Endothelial cell (in vitro differentiated cells): ENCODE measurements at regions not wholly inside any gene's neighbourhood (a gene's known extent, or its start where the extent isn't known, plus 50 kb on each side); places are given as distances from the start of the nearest gene placed in this dataset.

Experiments used
- DNase-seq: peaks from one replicate; pipeline ENCODE4 v3.0.0; 2021; ENCODE audit warnings: low spot score
- H3K27ac Mint-ChIP-seq: one replicate; pipeline ENCODE4 v1.8.0; 2021; ENCODE audit warnings: mixed read lengths, inconsistent platforms; ENCODE audit not compliant: unreplicated experiment
- H3K27me3 Mint-ChIP-seq: one replicate; pipeline ENCODE4 v1.8.0; 2021; ENCODE audit warnings: mild to moderate bottlenecking, moderate library complexity, mixed read lengths, inconsistent platforms; ENCODE audit not compliant: unreplicated experiment
- H3K36me3 Mint-ChIP-seq: one replicate; pipeline ENCODE4 v1.8.0; 2021; ENCODE audit warnings: mild to moderate bottlenecking, low read depth, mixed read lengths, inconsistent platforms; ENCODE audit not compliant: unreplicated experiment
- H3K4me1 Mint-ChIP-seq: one replicate; pipeline ENCODE4 v1.8.0; 2021; ENCODE audit warnings: mild to moderate bottlenecking, mixed read lengths, inconsistent platforms; ENCODE audit not compliant: unreplicated experiment
- H3K4me3 Mint-ChIP-seq: one replicate; pipeline ENCODE4 v1.8.0; 2021; ENCODE audit warnings: mild to moderate bottlenecking, mixed read lengths, inconsistent platforms; ENCODE audit not compliant: unreplicated experiment
- H3K9me3 Mint-ChIP-seq: one replicate; pipeline ENCODE4 v1.8.0; 2021; ENCODE audit warnings: mixed read lengths, inconsistent platforms; ENCODE audit not compliant: unreplicated experiment
- CTCF ChIP-seq: fragments of 200-600 bp; sonication (generic); IDR thresholded peaks from one replicate; pipeline ENCODE4 v1.5.0; 2021; ENCODE audit warnings: antibody characterized with exemption; ENCODE audit not compliant: unreplicated experiment

- no peak for DNase-seq
- no peaks in the 10 kb centered on the region for H3K9me3 Mint-ChIP-seq
- no peak for TF ChIP-seq CTCF
- no peaks in the 10 kb centered on the region for H3K4me1 Mint-ChIP-seq
- no peak overlapping the region for H3K27ac Mint-ChIP-seq
- no peak overlapping the region for H3K4me3 Mint-ChIP-seq
- H3K27me3 Mint-ChIP-seq, result no peaks in the 10 kb centered on the region
- H3K36me3 Mint-ChIP-seq, result no peaks in the 10 kb centered on the region
Measured at GRCh38 chr5:110018509-110018908, 328.8 kb downstream of the MAN2A1 start.

GRCh38 chr5:110019119-110019518 lies 329.4 kb downstream of the MAN2A1 start:
- Mint-ChIP-seq H3K9me3 (no peaks in the 10 kb centered on the region), H3K4me3 (no peak overlapping the region), H3K27me3 (no peaks in the 10 kb centered on the region), H3K36me3 (no peaks in the 10 kb centered on the region), H3K4me1 (no peaks in the 10 kb centered on the region), H3K27ac (no peak overlapping the region)
- DNase-seq, result no peak
- TF ChIP-seq CTCF, result no peak

GRCh38 chr5:110019780-110020179 lies 330.1 kb downstream of the MAN2A1 start:
- Mint-ChIP-seq H3K27me3 (no peaks in the 10 kb centered on the region), H3K27ac (no peak overlapping the region), H3K9me3 (no peaks in the 10 kb centered on the region), H3K4me1 (no peaks in the 10 kb centered on the region), H3K4me3 (no peak overlapping the region), H3K36me3 (no peaks in the 10 kb centered on the region)
- DNase-seq, result no peak
- no peak for TF ChIP-seq CTCF

DNA sequence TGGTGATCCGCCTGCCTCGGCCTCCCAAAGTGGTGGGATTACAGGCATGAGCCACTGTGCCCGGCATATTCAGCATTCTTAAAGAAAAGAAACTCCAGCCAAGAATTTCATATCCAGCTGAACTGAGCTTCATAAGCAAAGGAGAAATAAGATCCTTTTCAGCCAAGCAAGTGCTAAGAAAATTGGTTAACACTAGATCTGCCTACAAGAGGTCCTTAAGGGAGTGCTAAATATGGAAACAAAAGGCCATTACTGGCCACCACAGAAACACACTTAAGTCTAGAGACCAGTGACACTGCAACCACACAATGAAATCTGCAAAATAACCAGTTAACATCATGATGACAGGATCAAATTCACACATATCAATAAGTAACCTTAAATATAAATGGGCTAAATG lies 331.5 kb downstream of the MAN2A1 start:
- Mint-ChIP-seq H3K9me3 (no peaks in the 10 kb centered on the region), H3K27me3 (no peaks in the 10 kb centered on the region), H3K36me3 (no peaks in the 10 kb centered on the region), H3K4me3 (no peak overlapping the region), H3K4me1 (no peaks in the 10 kb centered on the region), H3K27ac (no peak overlapping the region)
- TF ChIP-seq CTCF, result no peak
- no peak for DNase-seq

GRCh38 chr5:110025160-110025559 lies 335.4 kb downstream of the MAN2A1 start:
- H3K4me1 Mint-ChIP-seq, result no peaks in the 10 kb centered on the region
- no peak for TF ChIP-seq CTCF
- no peak for DNase-seq
- H3K36me3 Mint-ChIP-seq, result no peaks in the 10 kb centered on the region
- no peaks in the 10 kb centered on the region for H3K27me3 Mint-ChIP-seq
- no peak overlapping the region for H3K27ac Mint-ChIP-seq
- H3K4me3 Mint-ChIP-seq, result no peak overlapping the region
- H3K9me3 Mint-ChIP-seq, result no peaks in the 10 kb centered on the region
